DND-41 (cell line): ENCODE measurements at regions not wholly inside any gene's neighbourhood (a gene's known extent, or its start where the extent isn't known, plus 50 kb on each side); places are given as distances from the start of the nearest gene placed in this dataset.

Source experiments
- ATAC-seq: fragments of 200-7000 bp; cut with Tn5 transposase; 3 replicates; pipeline ENCODE4 v1.9.1; 2021; ENCODE audit warnings: low read depth; ENCODE audit not compliant: insufficient read depth
- DNase-seq: peaks from one replicate; pipeline ENCODE4 v3.0.0-alpha.2; 2020
- H2AFZ ChIP-seq: 2 replicates; pipeline ENCODE4 v1.6.0; 2012; ENCODE audit warnings: low read depth, low read length
- H3K27ac ChIP-seq: 2 replicates; pipeline ENCODE4 v1.5.1; 2012; ENCODE audit warnings: low read length, inconsistent platforms
- H3K27me3 ChIP-seq: fragments of 200-600 bp; sonication (generic); 2 replicates; pipeline ENCODE4 v1.6.0; 2012; ENCODE audit warnings: low read length, mild to moderate bottlenecking, inconsistent platforms; ENCODE audit not compliant: insufficient read depth, poor library complexity
- H3K36me3 ChIP-seq: 2 replicates; pipeline ENCODE4 v1.5.1; 2012; ENCODE audit warnings: low read length, inconsistent platforms; ENCODE audit not compliant: insufficient read depth
- H3K4me1 ChIP-seq: 2 replicates; pipeline ENCODE4 v1.5.1; 2012; ENCODE audit warnings: mild to moderate bottlenecking, low read length; ENCODE audit not compliant: insufficient read depth
- H3K4me2 ChIP-seq: 2 replicates; pipeline ENCODE4 v1.6.0; 2012; ENCODE audit warnings: mild to moderate bottlenecking, moderate library complexity, low read length, inconsistent platforms; ENCODE audit not compliant: insufficient read depth
- H3K4me3 ChIP-seq, 2 experiments: fragments of 200-600 bp in 1 of 2; shearing (Covaris generic) in 1 of 2; 2 replicates each; pipeline ENCODE4 v1.5.1; 2012 to 2016; ENCODE audit warnings: inconsistent platforms in 2 of 2, low read length in 2 of 2, mild to moderate bottlenecking in 2 of 2, low read depth in 1 of 2, moderate library complexity in 1 of 2
- H3K79me2 ChIP-seq: 2 replicates; pipeline ENCODE4 v1.6.0; 2012; ENCODE audit warnings: low read length, inconsistent platforms; ENCODE audit not compliant: insufficient read depth
- H3K9ac ChIP-seq: 2 replicates; pipeline ENCODE4 v1.6.0; 2012; ENCODE audit warnings: low read depth, mild to moderate bottlenecking, inconsistent platforms, low read length, moderate library complexity
- H3K9me3 ChIP-seq: 2 replicates; pipeline ENCODE4 v1.5.1; 2012; ENCODE audit warnings: low read length, moderate library complexity, mild to moderate bottlenecking, inconsistent platforms; ENCODE audit not compliant: insufficient read depth, severe bottlenecking
- H4K20me1 ChIP-seq: 2 replicates; pipeline ENCODE4 v1.6.0; 2012; ENCODE audit warnings: low read length; ENCODE audit not compliant: insufficient read depth
- CTCF ChIP-seq: IDR thresholded peaks from 2 replicates; pipeline ENCODE4 v1.5.1; 2012; ENCODE audit warnings: borderline replicate concordance, low read length, moderate library complexity, mild to moderate bottlenecking; ENCODE audit not compliant: poor library complexity, severe bottlenecking; ENCODE audit errors: extremely low read depth
- EZH2 ChIP-seq: IDR thresholded peaks from 3 replicates; pipeline ENCODE4 v1.6.1; 2012; ENCODE audit warnings: borderline replicate concordance, low read depth, mild to moderate bottlenecking, moderate library complexity, low read length, inconsistent platforms; ENCODE audit not compliant: severe bottlenecking

DNA sequence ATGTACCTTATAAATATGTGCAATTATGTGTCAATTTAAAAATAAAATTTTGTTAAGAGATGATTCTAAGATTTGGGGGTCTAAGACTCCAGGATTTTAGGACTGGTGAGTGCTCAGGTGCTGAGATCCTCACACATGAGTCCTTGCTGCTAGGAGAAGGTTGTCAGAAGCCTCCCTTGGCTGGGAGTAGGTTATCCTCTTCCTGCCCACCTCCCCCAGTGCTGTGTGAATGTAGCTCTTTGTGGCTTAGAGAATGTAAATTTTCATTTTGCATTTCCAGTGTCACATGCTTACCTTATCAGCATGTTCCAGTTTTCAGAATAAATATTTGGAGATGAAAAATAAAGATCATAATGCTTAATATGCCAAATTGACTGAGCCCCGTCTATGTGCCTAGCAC is 114.2 kb upstream of the MDM1 start:
- Histone ChIP-seq H3K27me3 (no peaks in the 10 kb centered on the region), H3K9me3 (no peaks in the 10 kb centered on the region), H3K79me2 (no peaks in the 10 kb centered on the region), H3K9ac (no peak overlapping the region), H3K36me3 (no peaks in the 10 kb centered on the region), H2AFZ (no peak overlapping the region), H3K27ac (no peak overlapping the region), H3K4me3 (no peak overlapping the region), H4K20me1 (no peaks in the 10 kb centered on the region), H3K4me2 (no peak overlapping the region), H3K4me1 (peaks cover 15% of the 10 kb centered on the region)
- TF ChIP-seq CTCF = no peak
- no peak for ATAC-seq
- no peak for DNase-seq

- DNase-seq (no peak), ATAC-seq (no peak)
- Histone ChIP-seq H3K27ac (no peak overlapping the region), H3K9ac (no peak overlapping the region), H3K4me2 (no peak overlapping the region), H3K4me1 (peaks cover 22% of the 10 kb centered on the region), H3K27me3 (no peaks in the 10 kb centered on the region), H2AFZ (no peak overlapping the region), H3K79me2 (no peaks in the 10 kb centered on the region), H3K4me3 (no peak overlapping the region), H3K36me3 (no peaks in the 10 kb centered on the region), H3K9me3 (no peaks in the 10 kb centered on the region), H4K20me1 (no peaks in the 10 kb centered on the region)
- TF ChIP-seq CTCF = no peak
- no peak for TF ChIP-seq EZH2
These were observed 115.0 kb upstream of the MDM1 start for GRCh38 chr12:68446901-68447796.

- no peak overlapping the region for H3K4me2 ChIP-seq
- peaks cover 20% of the 10 kb centered on the region for H3K4me1 ChIP-seq
- H3K79me2 ChIP-seq = no peaks in the 10 kb centered on the region
- H3K9me3 ChIP-seq = no peaks in the 10 kb centered on the region
- ATAC-seq (no peak), DNase-seq (no peak)
- H3K4me3 ChIP-seq = no peak overlapping the region
- TF ChIP-seq EZH2 = no peak
- no peak for TF ChIP-seq CTCF
- H4K20me1 ChIP-seq = no peaks in the 10 kb centered on the region
- no peak overlapping the region for H2AFZ ChIP-seq
- no peak overlapping the region for H3K9ac ChIP-seq
- no peak overlapping the region for H3K27ac ChIP-seq
- H3K27me3 ChIP-seq = no peaks in the 10 kb centered on the region
- H3K36me3 ChIP-seq = no peaks in the 10 kb centered on the region
These were observed 115.7 kb upstream of the MDM1 start for GRCh38 chr12:68447797-68448260.
